Stimulated activated CD4-positive, alpha-beta T cell treated with anti-CD3 and anti-CD28 coated beads, Interleukin-4, amount 100 ng/mL, for 4 hours (primary cell): ENCODE measurements at regions not wholly inside any gene's neighbourhood (a gene's known extent, or its start where the extent isn't known, plus 50 kb on each side); places are given as distances from the start of the nearest gene placed in this dataset.
"Not testable (repeated sequence)": the region's sequence is repeated elsewhere in the genome, so short reads cannot be mapped to it uniquely, and the experiment has no call there.

ENCODE experiments used
- DNase-seq, 2 experiments: peaks; one replicate each; pipeline ENCODE4 v3.0.0-alpha.2; 2020

DNA sequence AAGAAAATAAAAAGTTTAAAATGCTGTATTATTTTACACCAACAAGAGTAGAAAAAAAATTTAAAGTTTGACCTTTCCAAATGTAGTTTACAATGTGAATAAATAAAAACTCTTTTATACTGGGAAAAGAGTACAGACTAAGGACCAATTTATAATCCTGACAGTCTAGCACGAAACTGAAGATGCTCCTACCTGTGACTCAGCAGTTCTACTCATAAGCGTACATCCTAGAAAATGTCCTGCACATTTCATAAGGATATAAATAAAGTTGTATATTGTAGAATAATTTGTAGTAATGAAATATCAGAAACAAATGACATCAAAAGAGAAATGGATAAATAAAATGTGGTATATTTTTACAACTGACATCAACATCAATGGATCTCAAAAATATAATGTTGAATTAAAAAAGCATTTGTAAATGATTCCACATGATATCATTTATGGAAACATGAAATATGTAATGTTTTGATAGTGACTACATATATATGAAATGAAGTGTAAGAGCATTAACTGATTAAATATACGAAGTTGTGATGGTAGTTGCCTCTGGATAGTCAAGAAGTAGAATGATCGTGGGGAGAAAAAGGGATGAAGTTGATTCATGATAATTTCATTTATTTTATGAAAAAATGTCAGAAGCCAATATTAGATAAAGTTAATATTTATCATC lies 161.3 kb upstream of the CBLB start:
- DNase-seq = no peak

DNA sequence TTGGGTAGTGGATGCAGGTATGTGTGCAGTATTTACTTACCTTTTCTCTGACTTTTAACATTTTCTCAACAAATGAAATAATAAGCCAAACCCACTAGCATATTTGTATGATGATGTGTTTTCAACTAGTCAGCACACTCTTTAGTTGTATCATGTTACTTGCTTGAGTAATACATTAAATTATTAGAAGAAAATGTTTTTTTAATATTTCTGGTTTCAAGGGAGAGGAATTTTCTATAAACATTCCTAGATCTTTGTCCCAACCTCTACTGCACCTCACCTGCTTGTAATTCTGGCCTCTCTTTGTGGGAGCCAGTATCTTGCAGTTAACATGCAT lies 161.8 kb upstream of the CBLB start:
- DNase-seq = no peak

DNA sequence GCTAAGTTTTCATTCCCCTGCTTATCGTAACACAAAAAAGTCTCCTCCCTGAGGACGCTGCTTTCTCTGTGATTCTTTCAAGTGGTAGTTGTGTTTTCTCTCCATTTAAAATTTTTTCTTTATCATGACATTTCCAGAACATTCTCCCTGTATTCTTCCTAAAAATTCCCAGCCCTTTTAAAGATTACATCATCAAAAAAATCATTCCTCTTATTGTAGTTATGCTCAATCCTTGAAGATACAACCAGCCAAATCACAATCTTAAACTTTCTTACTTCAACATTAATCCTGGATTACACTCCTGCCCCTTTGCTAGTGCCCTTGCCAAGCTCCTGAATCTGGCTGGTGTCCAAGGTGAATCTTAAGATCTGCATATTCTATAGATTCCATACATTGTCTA lies 163.7 kb upstream of the CBLB start:
- DNase-seq = no peak

DNA sequence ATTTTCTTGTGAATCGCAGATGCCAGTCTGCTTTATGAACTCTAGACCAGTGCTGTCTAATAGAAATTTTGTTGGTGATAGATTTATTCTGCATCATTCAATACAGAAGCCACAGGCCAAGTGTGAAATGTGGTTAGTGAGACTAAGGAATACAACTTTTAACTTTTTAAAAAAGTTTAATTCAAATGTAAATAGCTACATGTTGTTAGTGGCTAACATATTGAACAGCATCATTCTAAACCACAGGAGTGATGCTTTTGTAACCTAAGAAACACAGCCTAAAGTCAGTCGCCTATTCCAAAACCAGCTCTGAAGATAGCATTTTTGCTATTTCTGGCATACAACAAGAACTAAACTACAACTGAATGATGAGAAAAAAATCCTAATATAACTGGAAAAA lies 164.8 kb upstream of the CBLB start:
- DNase-seq = no peak

DNA sequence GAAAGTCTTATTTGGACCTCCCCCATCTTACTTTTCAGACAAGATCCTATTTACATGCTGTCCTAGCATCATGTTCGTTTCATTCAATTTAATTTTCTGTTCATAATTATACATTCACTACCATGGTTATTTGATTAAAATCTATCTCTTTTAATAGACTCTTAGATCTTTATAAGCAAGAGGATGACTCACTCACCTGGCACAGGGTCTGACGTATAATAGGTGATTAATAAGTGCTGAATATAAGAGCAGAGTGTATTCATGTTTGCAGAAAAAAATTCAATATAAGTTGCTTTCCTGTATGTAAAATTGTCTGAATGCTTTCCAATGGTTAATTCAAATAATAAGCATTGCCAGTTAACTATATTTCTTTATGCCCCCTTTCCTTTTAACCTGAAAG lies 165.5 kb upstream of the CBLB start:
- no peak for DNase-seq

DNA sequence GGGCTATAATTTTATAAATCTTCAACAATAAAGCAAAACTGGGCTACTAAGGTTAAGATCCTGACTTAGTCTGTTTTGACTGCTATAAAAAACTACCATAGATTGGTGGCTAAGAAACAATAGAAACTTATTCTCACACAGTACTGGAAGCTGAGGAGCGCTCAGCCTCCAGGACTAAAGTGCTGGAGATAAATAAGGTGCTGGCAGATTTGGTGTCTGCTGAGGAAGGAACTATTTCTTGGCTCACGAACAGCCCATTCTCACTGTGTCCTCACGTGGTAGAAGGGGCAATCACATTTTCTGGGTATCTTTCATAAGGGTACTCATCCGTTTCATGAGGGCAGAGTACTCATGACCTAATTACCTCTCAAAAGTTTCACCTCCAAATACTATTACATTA lies 166.8 kb upstream of the CBLB start:
- DNase-seq = no peak

DNA sequence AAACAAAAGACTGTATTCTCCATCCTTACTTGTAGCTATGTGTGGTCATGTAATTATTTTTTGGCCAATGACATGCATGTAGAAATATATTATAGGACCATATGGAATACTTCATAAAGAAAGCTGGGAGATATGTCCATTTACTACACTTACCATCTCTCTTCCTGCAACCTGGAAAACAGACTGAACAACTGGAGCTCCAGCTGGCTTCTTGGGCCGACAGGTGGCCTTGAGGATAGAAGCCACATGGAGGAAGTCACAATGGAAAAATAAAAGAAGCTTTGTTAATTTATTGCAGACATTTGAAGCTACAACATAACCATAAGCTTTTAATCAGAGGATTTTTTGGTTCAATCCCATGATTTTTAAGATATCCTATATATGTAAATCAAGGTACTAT lies 167.9 kb upstream of the CBLB start:
- DNase-seq = no peak

DNA sequence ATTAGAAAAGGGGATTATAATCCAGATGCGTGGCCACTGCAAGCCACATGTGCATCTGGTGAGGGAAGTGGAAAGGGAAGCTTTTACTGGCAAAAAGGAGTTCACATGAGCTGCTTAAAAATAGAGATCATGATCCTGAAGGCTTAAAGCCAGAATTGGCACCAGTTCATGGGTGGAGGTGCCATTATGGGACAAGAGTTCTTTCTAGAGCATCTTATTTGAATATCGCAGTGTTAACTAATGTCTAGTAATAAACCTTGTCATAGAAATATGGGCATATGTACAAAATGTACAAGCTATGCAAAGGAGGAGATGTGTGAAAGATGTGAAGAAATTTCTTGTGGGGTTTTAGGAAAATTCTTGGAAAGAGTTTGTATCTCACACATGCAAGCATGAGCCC lies 178.4 kb upstream of the CBLB start:
- DNase-seq = no peak

DNA sequence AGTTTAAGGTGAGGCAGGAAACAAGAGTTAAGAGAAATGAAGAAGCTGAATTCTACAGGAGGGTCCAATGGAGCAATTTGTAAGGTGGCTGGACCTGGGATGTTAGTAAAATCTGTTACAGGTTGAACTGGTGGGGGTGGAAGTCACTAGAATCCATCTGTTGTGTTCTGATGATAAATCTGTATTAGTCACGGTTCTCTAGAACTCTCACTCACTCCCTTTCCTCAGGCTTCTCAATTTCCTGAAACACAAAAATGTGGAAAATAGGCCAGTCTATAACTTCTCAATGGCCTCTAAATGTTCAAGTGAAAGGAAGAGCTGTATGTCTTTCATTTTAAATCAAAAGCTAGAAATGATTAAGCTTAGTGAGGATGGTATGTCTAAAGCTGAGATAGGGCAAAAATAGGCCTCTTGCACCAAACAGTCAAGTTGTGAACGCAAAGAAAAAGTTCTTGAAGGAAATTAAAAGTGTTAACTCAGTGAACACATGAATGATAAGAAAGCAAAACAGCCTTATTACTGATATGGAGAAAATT lies 180.2 kb upstream of the CBLB start:
- DNase-seq = no peak

DNA sequence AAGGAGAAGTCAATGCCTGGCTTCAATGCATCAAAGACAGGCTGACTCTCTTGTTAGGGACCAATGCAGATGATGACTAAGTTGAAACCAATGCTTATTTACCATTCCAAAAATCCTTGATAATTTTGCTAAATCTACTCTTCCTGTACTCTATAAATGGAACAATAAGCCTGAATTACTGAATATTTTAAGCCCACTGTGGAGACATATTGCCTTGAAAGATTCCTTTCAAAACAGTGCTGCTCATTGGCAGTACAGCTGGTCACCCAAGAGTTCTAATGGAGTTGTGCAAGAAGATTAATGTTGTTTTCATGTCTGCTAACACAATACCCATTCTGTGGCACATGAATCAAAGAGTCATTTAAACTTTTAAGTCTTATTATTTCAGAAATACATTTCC lies 181.0 kb upstream of the CBLB start:
- no peak for DNase-seq

DNA sequence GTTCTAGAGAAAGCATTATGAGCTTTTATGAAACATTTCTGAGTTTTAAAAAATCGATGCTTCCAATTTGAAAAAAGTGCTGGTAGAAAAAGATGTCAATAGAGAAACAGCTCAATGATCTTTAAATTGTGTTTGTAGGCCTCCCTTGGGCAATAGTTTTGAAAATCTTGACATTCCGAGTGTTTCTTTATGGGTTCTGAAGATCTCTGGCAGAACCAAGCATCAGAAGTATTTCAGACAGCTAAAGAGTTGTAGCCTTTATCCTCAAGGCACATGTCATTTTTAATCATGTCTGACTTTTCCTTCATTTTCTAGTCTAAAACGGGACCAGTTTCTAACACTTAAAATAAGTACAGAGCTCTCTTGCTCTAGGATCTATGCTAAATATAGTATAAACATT lies 188.1 kb upstream of the CBLB start:
- no peak for DNase-seq

DNA sequence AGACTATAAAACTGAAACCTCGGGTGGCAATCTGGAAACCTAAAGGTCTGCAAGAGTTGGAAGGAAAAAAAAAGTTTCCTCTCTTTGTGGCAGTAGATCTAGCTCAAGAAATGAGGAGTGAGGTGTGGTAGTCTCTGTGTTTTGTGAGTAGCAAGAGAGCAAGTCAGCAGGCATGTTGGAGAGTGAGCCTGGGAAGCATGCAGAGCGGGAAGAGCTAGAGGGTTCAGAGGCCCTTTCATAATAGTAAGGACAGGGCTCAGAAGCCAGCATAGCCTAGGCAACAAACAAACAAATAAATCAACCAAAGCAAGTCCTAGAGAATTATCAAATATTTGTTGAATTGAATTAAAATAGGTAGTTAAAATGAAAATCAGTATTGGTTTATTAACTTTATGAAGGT lies 189.7 kb upstream of the CBLB start:
- DNase-seq = no peak

DNA sequence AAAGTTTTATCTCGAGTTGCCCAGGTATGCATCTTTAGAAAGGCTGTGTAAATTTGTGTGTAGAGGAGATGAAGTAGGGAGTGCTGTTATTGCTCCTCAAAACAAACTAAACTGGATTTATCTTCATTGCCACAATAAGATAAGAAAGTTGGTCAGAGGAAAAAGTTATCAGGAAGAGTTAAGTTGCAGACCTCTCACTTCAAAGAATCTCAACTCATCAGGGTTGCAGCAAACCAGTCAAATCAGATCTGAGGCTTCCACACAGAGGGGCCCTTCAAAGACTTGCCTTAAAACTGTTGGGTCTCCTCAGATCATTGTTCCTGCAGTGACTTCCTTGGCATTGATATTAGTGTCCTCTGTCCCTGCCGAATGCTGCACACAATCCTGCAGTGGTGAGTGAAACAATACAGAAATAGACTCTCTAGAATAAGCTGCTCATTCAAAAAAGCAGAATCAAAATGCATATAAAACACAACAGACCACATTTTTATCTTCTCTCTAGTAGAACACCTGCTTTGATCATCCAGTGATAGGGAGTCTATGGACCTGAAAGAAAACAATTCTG lies 191.2 kb upstream of the CBLB start:
- DNase-seq = no peak

DNA sequence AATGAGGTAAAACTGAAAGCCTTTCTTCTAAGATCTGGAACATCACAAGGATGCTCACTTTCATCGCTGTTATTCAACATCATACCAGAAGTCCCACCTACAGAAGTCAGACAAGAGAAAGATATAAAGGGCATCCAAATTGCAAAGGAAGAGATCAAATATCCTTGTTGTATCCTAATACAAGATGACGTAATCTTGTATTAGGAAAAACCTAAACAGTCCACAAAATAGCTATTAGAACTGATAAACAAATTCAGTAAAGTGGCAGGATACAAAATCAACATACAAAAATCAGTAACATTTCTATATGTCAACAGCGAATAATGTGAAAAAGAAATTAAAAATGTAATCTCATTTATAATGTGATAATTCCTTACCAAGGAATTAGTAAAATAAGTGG lies 195.1 kb upstream of the CBLB start:
- DNase-seq = no peak

DNA sequence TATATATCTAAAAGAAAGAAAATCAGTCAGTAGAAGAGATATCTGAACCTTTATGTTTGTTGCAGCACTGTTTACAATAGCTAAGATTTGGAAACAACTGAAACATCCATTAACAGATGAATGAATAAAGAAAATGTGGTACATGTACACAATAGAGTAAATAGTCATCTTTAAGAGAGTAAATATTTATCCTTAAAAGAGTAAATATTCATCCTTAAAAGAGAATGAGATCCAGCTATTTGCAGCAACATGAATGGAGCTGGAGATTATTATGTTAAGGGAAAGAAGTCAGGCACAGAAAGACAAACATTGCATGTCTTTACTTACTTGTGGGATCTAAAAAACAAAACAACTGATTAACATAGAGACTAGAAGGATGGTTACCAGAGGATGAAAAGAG lies 197.0 kb upstream of the CBLB start:
- no peak for DNase-seq

DNA sequence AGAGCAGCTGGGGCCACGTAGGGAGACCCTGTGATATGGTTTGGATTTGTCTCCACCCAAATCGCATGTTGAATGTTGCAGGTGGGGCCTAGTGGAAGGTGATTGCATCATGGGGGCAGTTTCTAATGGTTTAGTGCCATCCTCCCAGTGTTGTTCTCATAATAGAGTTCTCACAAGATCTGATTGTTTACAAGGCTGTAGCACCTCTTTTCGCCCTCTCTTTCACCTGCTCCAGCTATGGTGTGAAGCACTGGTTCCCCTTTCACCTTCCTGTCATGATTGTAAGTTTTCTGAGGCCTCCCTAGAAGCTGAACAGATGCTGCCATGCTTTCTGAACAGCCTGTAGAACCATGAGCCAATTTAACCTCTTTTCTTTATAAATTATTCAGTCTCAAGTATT lies 198.9 kb upstream of the CBLB start:
- DNase-seq = no peak

DNA sequence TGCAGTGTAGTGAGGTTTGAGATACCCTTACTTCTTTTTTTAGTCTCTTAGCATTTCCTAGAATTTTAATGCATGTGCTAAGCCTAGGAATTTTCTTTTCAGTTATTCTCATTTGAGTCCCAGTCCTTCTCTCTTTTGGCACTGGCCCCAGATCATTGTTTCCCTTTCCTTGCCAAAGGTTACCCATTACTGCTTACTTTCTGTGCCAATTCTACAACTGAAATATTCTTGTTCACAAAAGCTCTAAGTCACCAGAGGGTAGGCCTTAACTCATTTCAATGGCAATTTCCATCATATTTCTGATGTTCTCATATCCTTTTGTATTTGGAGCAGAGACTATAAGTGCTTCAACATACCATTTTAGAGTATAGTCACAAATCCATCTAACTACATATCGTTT lies 199.6 kb upstream of the CBLB start:
- DNase-seq = no peak

DNA sequence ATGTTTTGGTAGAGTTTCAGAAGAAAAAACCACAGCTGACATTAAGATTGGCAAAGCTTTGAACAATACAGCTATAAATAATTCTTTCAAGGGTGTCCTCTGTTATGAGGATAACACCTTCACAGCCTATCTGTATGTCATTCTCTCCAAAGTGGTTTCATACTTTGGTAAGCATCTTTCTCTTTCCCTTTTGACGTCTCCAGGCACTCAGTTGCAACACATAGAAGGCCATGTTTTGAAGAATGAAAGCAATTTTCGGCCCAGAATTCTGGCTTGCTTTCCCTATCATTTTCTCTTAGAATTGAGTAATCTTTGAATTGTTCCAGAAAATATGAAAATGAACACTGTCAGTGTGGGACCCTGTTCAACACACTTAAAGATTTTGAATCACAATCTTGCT lies 200.0 kb upstream of the CBLB start:
- no peak for DNase-seq

DNA sequence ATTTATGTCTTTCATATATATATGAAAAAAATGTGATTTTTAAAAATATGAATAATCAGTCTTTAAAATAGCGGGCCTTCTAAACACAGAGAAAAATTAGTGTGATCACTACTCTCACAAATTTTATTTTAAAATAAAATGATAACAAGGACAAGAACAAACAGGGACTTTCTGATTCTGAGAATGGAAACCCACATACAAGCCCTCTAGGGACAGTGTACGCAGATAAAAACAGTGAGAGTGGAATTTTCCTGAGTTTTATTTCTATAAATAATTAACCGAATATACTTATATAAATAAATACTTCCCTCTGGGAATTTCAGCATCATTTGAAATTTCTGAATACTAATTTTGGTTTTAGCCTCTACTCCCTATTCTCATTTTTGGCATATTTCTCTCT lies 201.4 kb upstream of the CBLB start:
- no peak for DNase-seq

DNA sequence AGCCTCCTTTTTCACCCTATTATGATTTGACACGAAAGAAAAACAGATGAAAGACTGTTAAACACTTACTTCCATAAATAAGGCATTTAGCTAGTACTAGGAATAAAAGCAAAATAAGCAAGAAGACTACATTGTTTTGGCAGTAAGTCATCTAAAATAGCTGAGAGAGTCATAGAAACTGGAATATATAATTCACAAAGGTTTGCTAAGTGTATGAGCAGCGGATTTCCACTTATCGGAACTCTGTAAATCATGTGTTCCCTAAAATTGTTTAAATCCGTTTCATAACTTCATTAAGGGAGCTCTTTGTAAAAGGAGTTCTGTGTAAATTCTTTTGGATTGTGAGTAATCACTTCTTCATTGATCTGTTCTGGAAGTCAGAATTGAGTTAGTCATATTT lies 202.5 kb upstream of the CBLB start:
- DNase-seq = no peak

DNA sequence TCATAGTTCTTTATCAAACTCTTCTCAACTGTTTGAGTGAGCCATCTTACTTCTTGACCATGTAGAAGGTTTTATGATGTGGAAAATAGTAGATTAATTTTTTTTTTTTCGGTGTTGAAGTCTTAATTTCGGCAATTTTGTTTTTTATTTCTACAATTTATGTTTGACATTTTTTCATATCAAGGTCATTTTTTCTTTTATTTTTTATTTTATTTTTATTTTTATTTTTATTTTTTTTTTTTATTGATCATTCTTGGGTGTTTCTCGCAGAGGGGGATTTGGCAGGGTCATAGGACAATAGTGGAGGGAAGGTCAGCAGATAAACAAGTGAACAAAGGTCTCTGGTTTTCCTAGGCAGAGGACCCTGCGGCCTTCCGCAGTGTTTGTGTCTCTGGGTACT lies 203.8 kb upstream of the CBLB start:
- DNase-seq = not testable (repeated sequence)

DNA sequence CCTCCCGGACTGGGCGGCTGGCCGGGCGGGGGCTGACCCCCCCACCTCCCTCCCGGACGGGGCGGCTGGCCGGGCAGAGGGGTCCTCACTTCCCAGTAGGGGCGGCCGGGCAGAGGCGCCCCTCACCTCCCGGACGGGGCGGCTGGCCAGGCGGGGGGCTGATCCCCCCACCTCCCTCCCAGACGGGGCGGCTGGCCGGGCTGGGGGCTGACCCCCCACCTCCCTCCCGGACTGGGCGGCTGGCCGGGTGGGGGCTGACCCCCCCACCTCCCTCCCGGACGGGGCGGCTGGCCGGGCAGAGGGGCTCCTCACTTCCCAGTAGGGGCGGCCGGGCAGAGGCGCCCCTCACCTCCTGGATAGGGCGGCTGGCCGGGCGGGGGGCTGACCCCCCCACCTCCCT lies 205.0 kb upstream of the CBLB start:
- DNase-seq = not testable (repeated sequence)

DNA sequence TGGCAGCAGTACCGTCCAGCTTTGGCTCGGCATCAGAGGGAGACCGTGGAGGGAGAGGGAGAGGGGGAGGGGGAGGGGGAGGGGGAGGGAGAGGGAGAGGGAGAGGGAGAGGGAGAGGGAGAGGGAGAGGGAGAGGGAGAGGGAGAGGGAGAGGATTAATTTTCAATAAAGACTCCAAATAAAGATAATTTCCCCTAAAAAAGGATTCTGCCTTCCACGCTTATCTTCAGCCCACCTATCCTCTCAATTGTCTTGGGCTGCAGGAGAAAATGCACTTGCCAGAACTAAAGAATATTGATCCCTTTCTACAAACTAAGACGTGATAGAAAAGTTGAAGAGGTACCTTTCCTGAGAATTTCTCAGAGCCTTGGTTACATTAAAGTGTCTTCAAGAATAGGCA lies 206.9 kb upstream of the CBLB start:
- DNase-seq = not testable (repeated sequence)

DNA sequence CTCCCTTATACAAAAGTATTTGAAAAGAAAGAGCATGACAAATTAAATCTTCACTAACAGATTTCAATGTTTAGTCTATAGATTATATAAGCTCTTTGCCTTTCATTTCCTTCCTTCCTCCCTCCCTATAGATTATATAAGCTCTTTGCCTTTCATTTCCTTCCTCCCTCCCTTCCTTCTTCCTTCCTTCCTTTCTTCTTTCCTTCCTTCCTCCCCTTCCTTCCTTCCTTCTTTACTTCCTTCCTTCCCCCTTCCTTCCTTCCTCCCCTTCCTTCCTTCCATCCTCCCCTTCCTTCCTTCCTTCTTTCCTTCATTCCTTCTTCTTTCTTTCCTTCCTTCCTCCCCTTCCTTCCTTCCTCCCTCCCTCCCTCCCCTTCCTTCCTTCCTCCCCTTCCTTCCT lies 209.8 kb upstream of the CBLB start:
- no peak for DNase-seq

DNA sequence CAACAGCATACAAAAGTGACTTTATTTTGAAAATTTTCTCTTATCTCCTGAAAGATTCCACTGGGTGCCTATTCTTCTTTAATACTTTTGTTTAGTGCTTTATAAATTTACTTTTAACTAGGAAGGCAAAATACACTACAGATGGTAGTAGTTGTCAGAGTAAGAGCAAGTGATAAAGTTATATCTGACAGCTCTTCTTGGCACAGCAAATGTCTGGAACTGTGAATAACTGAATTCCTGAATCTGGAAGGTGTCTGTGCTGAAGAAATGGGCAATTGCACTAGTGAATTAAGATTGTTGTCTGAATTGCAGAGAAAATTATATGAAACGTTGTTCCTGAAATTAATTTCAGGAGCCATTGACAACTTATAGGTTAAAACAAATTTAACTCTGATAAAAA lies 213.8 kb upstream of the CBLB start:
- DNase-seq = no peak
